ENCODE measurements at regions not wholly inside any gene's neighbourhood (a gene's known extent, or its start where the extent isn't known, plus 50 kb on each side); places are given as distances from the start of the nearest gene placed in this dataset.

DNA sequence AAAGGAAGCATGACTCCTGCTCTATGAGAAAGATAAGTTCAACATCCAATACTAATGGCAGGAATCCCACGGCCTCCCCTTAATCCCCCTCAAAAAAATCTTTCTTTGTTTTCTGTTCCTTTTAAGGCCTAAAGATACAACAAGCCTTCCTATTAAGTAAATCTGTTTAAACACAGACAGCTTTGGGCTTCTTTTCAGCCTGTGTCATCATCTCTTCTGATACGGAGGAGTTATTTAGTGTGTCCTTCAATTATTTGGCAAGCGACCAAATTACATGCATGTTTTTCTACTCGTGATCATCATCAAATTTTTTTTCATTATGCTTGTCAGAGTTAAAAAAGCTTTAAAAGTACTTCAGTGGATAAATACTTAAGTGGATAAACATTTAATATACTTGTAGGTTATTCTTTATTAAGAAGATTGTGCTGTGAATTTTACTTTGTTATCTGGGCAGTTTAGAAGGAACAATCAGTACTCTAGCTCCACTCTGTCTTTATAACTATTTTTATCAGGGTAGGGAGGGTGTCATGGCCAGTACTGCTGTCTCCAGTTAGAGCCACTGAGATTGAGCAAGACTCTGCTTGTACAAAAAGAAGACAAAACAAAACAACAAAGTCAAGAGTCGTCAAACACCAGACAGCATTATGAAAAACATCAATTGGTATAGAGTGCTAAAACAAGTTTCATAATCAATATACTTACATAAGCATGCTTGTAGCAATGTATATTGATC, 210.7 kb downstream of the PRR32 start:
- H3K4me1 Mint-ChIP-seq (ENCODE audit: low read depth) = no peaks in the 10 kb centered on the region
- ATAC-seq (no peak), DNase-seq (no peak)
- intact Hi-C loops (cut with micrococcal nuclease) = no loop called here
- H3K36me3 Mint-ChIP-seq (ENCODE audit: low read depth) = no peaks in the 10 kb centered on the region
- TF ChIP-seq, protein P1, sequence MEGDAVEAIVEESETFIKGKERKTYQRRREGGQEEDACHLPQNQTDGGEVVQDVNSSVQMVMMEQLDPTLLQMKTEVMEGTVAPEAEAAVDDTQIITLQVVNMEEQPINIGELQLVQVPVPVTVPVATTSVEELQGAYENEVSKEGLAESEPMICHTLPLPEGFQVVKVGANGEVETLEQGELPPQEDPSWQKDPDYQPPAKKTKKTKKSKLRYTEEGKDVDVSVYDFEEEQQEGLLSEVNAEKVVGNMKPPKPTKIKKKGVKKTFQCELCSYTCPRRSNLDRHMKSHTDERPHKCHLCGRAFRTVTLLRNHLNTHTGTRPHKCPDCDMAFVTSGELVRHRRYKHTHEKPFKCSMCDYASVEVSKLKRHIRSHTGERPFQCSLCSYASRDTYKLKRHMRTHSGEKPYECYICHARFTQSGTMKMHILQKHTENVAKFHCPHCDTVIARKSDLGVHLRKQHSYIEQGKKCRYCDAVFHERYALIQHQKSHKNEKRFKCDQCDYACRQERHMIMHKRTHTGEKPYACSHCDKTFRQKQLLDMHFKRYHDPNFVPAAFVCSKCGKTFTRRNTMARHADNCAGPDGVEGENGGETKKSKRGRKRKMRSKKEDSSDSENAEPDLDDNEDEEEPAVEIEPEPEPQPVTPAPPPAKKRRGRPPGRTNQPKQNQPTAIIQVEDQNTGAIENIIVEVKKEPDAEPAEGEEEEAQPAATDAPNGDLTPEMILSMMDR (IDR thresholded peaks at IDR 0.05) = no peak
- no peak overlapping the region for H3K4me3 Mint-ChIP-seq
- H3K9me3 Mint-ChIP-seq = no peaks in the 10 kb centered on the region
- POLR2A ChIA-PET = no interaction called here
- H3K27ac Mint-ChIP-seq = no peak overlapping the region
- CTCF ChIA-PET = no interaction called here
- no peaks in the 10 kb centered on the region for H3K27me3 Mint-ChIP-seq

DNA sequence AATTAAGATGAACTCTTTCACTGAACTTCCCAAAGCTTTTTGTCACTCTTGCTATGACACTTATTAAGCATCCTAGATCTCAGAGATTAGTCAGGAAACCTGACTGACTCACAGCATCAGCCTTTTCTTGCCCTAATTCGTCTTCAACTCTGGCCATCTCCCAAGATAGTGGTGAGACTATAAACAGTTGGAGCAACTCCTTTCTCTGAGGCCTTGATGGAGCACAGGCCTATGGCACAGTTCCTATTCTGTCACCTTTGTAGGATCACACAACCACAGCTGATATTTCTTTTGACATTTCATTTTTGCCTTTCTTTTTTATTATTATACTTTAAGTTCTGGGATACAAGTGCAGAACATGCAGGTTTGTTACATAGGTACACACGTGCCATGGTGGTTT, 217.6 kb downstream of the PRR32 start:
- H3K27ac Mint-ChIP-seq = no peak overlapping the region

DNA sequence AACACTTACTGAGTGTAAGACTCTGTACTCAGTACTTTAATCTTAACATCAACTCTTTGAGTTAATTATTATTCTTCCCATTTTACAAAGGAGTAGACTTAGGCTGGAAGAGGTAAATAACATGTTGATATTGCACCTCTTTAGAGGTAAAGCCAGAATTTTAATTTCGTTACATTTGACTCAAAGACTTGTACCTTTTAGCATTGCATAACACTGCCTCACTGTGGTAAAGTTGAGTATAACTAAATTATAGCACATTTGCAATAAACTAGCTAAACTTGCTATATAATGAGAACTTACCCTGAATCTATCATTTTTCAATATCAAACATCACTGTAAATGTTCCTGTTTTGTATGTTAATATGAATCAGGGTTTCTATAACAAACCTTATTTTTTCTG, 218.5 kb downstream of the PRR32 start:
- Mint-ChIP-seq H3K36me3 (ENCODE audit: low read depth) (no peaks in the 10 kb centered on the region), H3K9me3 (no peaks in the 10 kb centered on the region), H3K4me1 (ENCODE audit: low read depth) (no peaks in the 10 kb centered on the region), H3K4me3 (no peak overlapping the region), H3K27me3 (no peaks in the 10 kb centered on the region), H3K27ac (no peak overlapping the region)
- DNase-seq = no peak
- ChIA-PET CTCF (no interaction called here), POLR2A (interaction anchor here (0.6 kb wide), 1 partner anchor 1045 kb away, joined by 4 read pairs; no protein-coding TSS in a partner anchor)
- intact Hi-C loops (cut with micrococcal nuclease) = no loop called here
- TF ChIP-seq, protein P1 (IDR thresholded peaks at IDR 0.05) = no peak
- ATAC-seq = no peak

More for the DNA sequence above, 217.6 kb downstream of the PRR32 start:
- Mint-ChIP-seq H3K36me3 (ENCODE audit: low read depth) (no peaks in the 10 kb centered on the region), H3K9me3 (no peaks in the 10 kb centered on the region), H3K4me3 (no peak overlapping the region), H3K4me1 (ENCODE audit: low read depth) (no peaks in the 10 kb centered on the region), H3K27me3 (no peaks in the 10 kb centered on the region)
- intact Hi-C loops (cut with micrococcal nuclease) = no loop called here
- DNase-seq (no peak), ATAC-seq (no peak)
- TF ChIP-seq, protein P1 (IDR thresholded peaks at IDR 0.05) = no peak
- POLR2A ChIA-PET = no interaction called here
- CTCF ChIA-PET = no interaction called here

DNA sequence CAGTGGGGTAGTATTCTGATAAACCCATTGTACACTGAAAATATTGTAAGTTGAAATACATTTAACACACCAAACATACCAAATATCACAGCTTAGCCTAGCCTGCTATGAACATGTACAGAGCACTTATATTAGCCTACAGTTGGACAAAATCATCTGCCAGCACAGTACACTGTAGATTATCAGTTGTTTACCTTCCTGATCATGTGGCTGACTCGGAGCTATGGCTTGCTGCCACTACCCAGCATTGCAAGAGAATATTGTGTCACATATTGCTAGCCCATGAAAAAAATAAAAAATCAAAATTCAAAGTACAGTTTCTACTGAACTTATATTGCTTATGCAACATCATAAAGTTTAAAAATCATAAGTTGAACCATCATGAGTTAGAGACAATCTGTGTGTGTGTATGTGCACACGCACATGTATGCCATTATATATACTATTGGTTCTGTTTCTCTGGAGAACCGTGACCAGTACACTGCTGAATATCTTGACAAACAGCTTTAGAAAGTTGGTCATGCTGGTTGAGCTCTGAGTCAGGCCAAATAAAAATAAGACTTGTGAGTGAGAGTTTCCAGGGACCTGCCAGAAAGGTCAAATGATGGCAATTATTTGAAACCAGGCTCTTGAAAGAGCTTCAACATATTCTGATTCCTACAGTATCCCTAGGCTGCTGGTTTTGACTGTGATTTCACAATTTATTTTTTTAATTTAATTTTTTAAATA, 238.5 kb downstream of the PRR32 start:
- Mint-ChIP-seq H3K4me1 (ENCODE audit: low read depth) (no peaks in the 10 kb centered on the region), H3K27ac (no peak overlapping the region), H3K36me3 (ENCODE audit: low read depth) (no peaks in the 10 kb centered on the region), H3K27me3 (no peaks in the 10 kb centered on the region), H3K4me3 (no peak overlapping the region), H3K9me3 (no peaks in the 10 kb centered on the region)
- ChIA-PET CTCF (no interaction called here), POLR2A (no interaction called here)
- TF ChIP-seq, protein P1 (IDR thresholded peaks at IDR 0.05) = no peak
- ATAC-seq (no peak), DNase-seq (no peak)
- intact Hi-C loops (cut with micrococcal nuclease) = no loop called here

GRCh38 chrX:127085939-127086338, 266.4 kb downstream of the PRR32 start:
- Mint-ChIP-seq H3K9me3 (no peaks in the 10 kb centered on the region), H3K4me1 (ENCODE audit: low read depth) (no peaks in the 10 kb centered on the region), H3K36me3 (ENCODE audit: low read depth) (no peaks in the 10 kb centered on the region), H3K27me3 (no peaks in the 10 kb centered on the region), H3K4me3 (no peak overlapping the region), H3K27ac (no peak overlapping the region)
- CTCF ChIA-PET = no interaction called here
- TF ChIP-seq, protein P1 (IDR thresholded peaks at IDR 0.05) = no peak
- intact Hi-C loops (cut with micrococcal nuclease) = no loop called here
- no peak for ATAC-seq
- POLR2A ChIA-PET = no interaction called here
- no peak for DNase-seq

Measured in activated CD8-positive, alpha-beta T cell treated with anti-CD3 and anti-CD28 coated beads for 36 hours (primary cell).